Esophagus muscularis mucosa (tissue), 4 donors: ENCODE measurements at regions not wholly inside any gene's neighbourhood (a gene's known extent, or its start where the extent isn't known, plus 50 kb on each side); places are given as distances from the start of the nearest gene placed in this dataset.

Experiments used
- DNase-seq: peaks from one replicate; pipeline ENCODE4 v3.0.0-alpha.2; 2017; ENCODE audit errors: extremely low spot score
- H3K27ac ChIP-seq, 4 donors: fragments of 200-600 bp; sonication (generic); replicated peaks in 1 of 4; 1 replicate in 3 of 4; 2 replicates in 1 of 4; pipeline ENCODE4 v1.5.1; 2016 to 2019; ENCODE audit warnings: mild to moderate bottlenecking in 1 of 4
- H3K27me3 ChIP-seq, 4 donors: fragments of 200-600 bp; sonication (generic); one replicate each; pipeline versions ENCODE4 v1.5.1 to v1.6.0; 2016 to 2019
- H3K36me3 ChIP-seq, 4 donors: fragments of 200-600 bp; sonication (generic); one replicate each; pipeline ENCODE4 v1.5.1; 2016 to 2019
- H3K4me1 ChIP-seq, 4 donors: fragments of 200-600 bp; sonication (generic); one replicate each; pipeline ENCODE4 v1.5.1; 2016 to 2019
- H3K4me3 ChIP-seq, 4 donors: fragments of 200-600 bp; sonication (generic); 1 replicate in 2 of 4; 2 replicates in 2 of 4; pipeline ENCODE4 v1.5.1; 2016 to 2019; ENCODE audit warnings: mild to moderate bottlenecking in 4 of 4, moderate library complexity in 1 of 4
- H3K9me3 ChIP-seq, 4 donors: fragments of 200-600 bp; sonication (generic); 1 replicate in 3 of 4; 2 replicates in 1 of 4; pipeline ENCODE4 v1.5.1; 2016 to 2019
- CTCF ChIP-seq, 3 experiments: fragments of 200-600 bp in 2 of 3; fragments of 450-650 bp in 1 of 3; sonication (generic) in 2 of 3; IDR thresholded peaks; one replicate each; pipeline ENCODE4 v1.5.1; 2017 to 2019; ENCODE audit warnings: antibody characterized with exemption in 3 of 3, mild to moderate bottlenecking in 2 of 3, moderate library complexity in 1 of 3
- EP300 ChIP-seq: sonication (generic); formaldehyde crosslinking; IDR thresholded peaks from one replicate; pipeline ENCODE4 v1.6.1; 2017; ENCODE audit warnings: antibody characterized with exemption
- POLR2A ChIP-seq: fragments of 450-650 bp; IDR thresholded peaks from one replicate; pipeline ENCODE4 v1.6.1; 2017; ENCODE audit warnings: antibody characterized with exemption, moderate library complexity, mild to moderate bottlenecking, low read depth
- POLR2AphosphoS5 ChIP-seq, 2 donors: sonication (generic); formaldehyde crosslinking; IDR thresholded peaks; one replicate each; pipeline ENCODE4 v1.6.1; 2017; ENCODE audit warnings: antibody characterized with exemption in 2 of 2
- WGBS: methylation state at CpG from one replicate; pipeline ENCODE4 v1.1.5; 2018; 5-methylcytosine and 5-hydroxymethylcytosine counted together
- intact Hi-C: fragments of 100-400 bp; cut with DNase I; formaldehyde crosslinking; loops from one replicate; pipeline ENCODE4 v1.15.1; 2023

- H3K4me1 ChIP-seq, result peaks cover 0 to 4% (median 0%) of the 10 kb centered on the region in 4 donors
These were observed 63.6 kb upstream of the IGFBP3 start for GRCh38 chr7:45984386-45985295.

GRCh38 chr7:45983720-45984255 lies 62.7 kb upstream of the IGFBP3 start:
- peaks cover 4 to 7% (median 5%) of the 10 kb centered on the region in 4 donors for H3K4me1 ChIP-seq
- no peak overlapping the region for H3K27ac ChIP-seq
- peaks cover 0 to 6% (median 0%) of the 10 kb centered on the region in 4 donors for H3K27me3 ChIP-seq
- DNase-seq, result no peak
- no peak for TF ChIP-seq POLR2A
- H3K4me3 ChIP-seq, result no peak overlapping the region
- intact Hi-C loops, result no loop called here
- WGBS, result 66% methylated on average over 6 of the region's 6 CpGs
- H3K36me3 ChIP-seq, result no peaks in the 10 kb centered on the region
- no peaks in the 10 kb centered on the region for H3K9me3 ChIP-seq

More at GRCh38 chr7:45984386-45985295, 63.6 kb upstream of the IGFBP3 start:
- Histone ChIP-seq H3K27me3 (peaks cover 0 to 6% (median 0%) of the 10 kb centered on the region in 4 donors), H3K9me3 (no peaks in the 10 kb centered on the region), H3K27ac (no peak overlapping the region), H3K4me3 (no peak overlapping the region), H3K36me3 (no peaks in the 10 kb centered on the region)
- 83% methylated on average over 6 of the region's 6 CpGs for WGBS
- intact Hi-C loops, result no loop called here
- DNase-seq, result peak; percentile 66
- TF ChIP-seq EP300, result no peak
- no peak for TF ChIP-seq POLR2A
- TF ChIP-seq CTCF (IDR thresholded peaks at IDR 0.05), result no peak
- TF ChIP-seq POLR2AphosphoS5 (IDR thresholded peaks at IDR 0.05), result no peak

- no peak overlapping the region for H3K27ac ChIP-seq
- DNase-seq, result peak; percentile 80
- peaks cover 0 to 6% (median 0%) of the 10 kb centered on the region in 4 donors for H3K27me3 ChIP-seq
- TF ChIP-seq CTCF (IDR thresholded peaks at IDR 0.05) (no peak), POLR2A (no peak), POLR2AphosphoS5 (IDR thresholded peaks at IDR 0.05) (no peak), EP300 (no peak)
- H3K4me1 ChIP-seq, result peaks cover 10 to 14% (median 11%) of the 10 kb centered on the region in 4 donors
- intact Hi-C loops, result no loop called here
- no peak overlapping the region for H3K4me3 ChIP-seq
- no peaks in the 10 kb centered on the region for H3K9me3 ChIP-seq
- 82% methylated on average over 11 of the region's 11 CpGs for WGBS
- H3K36me3 ChIP-seq, result no peaks in the 10 kb centered on the region
These were observed 62.0 kb upstream of the IGFBP3 start for GRCh38 chr7:45982907-45983719.

GRCh38 chr7:45982132-45982531 lies 61.1 kb upstream of the IGFBP3 start:
- no peak overlapping the region for H3K27ac ChIP-seq
- DNase-seq, result no peak
- intact Hi-C loops, result no loop called here
- H3K36me3 ChIP-seq, result no peaks in the 10 kb centered on the region
- no peak for TF ChIP-seq EP300
- TF ChIP-seq CTCF (IDR thresholded peaks at IDR 0.05), result no peak
- TF ChIP-seq POLR2AphosphoS5 (IDR thresholded peaks at IDR 0.05), result no peak
- no peak for TF ChIP-seq POLR2A
- H3K4me1 ChIP-seq, result peaks cover 14 to 24% (median 18%) of the 10 kb centered on the region in 4 donors
- H3K27me3 ChIP-seq, result peaks cover 0 to 6% (median 0%) of the 10 kb centered on the region in 4 donors
- H3K9me3 ChIP-seq, result no peaks in the 10 kb centered on the region
- no peak overlapping the region for H3K4me3 ChIP-seq
- WGBS, result 92% methylated on average over 2 of the region's 2 CpGs

GRCh38 chr7:45980973-45981372 lies 59.9 kb upstream of the IGFBP3 start:
- 88% methylated on average over 6 of the region's 6 CpGs for WGBS

More at GRCh38 chr7:45980973-45981372, 59.9 kb upstream of the IGFBP3 start:
- Histone ChIP-seq H3K9me3 (no peaks in the 10 kb centered on the region), H3K36me3 (no peaks in the 10 kb centered on the region), H3K4me3 (no peak overlapping the region), H3K4me1 (peaks cover 14 to 25% (median 19%) of the 10 kb centered on the region in 4 donors), H3K27ac (no peak overlapping the region), H3K27me3 (peaks cover 0 to under 1% (median 0%) of the 10 kb centered on the region in 4 donors)
- intact Hi-C loops, result no loop called here
- peak; percentile 89 for DNase-seq
- TF ChIP-seq POLR2AphosphoS5 (IDR thresholded peaks at IDR 0.05), result no peak
- TF ChIP-seq EP300, result no peak
- TF ChIP-seq POLR2A, result no peak
- no peak for TF ChIP-seq CTCF (IDR thresholded peaks at IDR 0.05)
